Ishikawa (cell line): ENCODE measurements at regions not wholly inside any gene's neighbourhood (a gene's known extent, or its start where the extent isn't known, plus 50 kb on each side); places are given as distances from the start of the nearest gene placed in this dataset.

ENCODE experiments used
- EGR1 ChIP-seq: IDR thresholded peaks from 2 replicates; pipeline ENCODE4 v1.6.1; 2012
- RAD21 ChIP-seq: IDR thresholded peaks from 2 replicates; pipeline ENCODE4 v1.6.1; 2012; ENCODE audit warnings: low read depth
- TF ChIP-seq, protein P1 (sequence below): IDR thresholded peaks from 2 replicates; pipeline ENCODE4 v1.6.1; 2012; ENCODE audit warnings: low read depth, mild to moderate bottlenecking

- no peak for TF ChIP-seq EGR1
- no peak for TF ChIP-seq RAD21
- TF ChIP-seq, protein P1, sequence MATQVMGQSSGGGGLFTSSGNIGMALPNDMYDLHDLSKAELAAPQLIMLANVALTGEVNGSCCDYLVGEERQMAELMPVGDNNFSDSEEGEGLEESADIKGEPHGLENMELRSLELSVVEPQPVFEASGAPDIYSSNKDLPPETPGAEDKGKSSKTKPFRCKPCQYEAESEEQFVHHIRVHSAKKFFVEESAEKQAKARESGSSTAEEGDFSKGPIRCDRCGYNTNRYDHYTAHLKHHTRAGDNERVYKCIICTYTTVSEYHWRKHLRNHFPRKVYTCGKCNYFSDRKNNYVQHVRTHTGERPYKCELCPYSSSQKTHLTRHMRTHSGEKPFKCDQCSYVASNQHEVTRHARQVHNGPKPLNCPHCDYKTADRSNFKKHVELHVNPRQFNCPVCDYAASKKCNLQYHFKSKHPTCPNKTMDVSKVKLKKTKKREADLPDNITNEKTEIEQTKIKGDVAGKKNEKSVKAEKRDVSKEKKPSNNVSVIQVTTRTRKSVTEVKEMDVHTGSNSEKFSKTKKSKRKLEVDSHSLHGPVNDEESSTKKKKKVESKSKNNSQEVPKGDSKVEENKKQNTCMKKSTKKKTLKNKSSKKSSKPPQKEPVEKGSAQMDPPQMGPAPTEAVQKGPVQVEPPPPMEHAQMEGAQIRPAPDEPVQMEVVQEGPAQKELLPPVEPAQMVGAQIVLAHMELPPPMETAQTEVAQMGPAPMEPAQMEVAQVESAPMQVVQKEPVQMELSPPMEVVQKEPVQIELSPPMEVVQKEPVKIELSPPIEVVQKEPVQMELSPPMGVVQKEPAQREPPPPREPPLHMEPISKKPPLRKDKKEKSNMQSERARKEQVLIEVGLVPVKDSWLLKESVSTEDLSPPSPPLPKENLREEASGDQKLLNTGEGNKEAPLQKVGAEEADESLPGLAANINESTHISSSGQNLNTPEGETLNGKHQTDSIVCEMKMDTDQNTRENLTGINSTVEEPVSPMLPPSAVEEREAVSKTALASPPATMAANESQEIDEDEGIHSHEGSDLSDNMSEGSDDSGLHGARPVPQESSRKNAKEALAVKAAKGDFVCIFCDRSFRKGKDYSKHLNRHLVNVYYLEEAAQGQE = no peak
Observed at GRCh38 chr5:112036206-112036605, 279.2 kb upstream of the NREP start.
